ENCODE measurements at regions not wholly inside any gene's neighbourhood (a gene's known extent, or its start where the extent isn't known, plus 50 kb on each side); places are given as distances from the start of the nearest gene placed in this dataset.

DNA sequence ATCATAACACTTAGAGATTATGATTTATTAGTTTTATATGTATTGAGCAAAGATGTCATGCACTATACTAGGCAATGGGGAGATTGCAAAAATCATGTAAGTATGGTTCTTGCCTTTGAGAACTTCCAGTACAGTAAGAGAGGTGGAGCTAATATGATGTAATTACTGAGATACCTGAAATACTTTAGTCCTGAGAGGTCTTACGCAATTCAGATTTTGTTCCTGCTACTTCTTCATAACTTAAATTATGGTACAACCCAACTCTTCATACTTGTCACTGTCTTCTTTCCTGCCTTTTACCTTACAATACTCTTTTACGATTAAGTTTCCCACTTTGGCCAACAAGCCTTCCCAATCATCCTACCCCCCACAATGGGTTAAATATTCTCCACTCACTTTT is 564.2 kb upstream of the PITX2 start:
- no peak for DNase-seq

DNA sequence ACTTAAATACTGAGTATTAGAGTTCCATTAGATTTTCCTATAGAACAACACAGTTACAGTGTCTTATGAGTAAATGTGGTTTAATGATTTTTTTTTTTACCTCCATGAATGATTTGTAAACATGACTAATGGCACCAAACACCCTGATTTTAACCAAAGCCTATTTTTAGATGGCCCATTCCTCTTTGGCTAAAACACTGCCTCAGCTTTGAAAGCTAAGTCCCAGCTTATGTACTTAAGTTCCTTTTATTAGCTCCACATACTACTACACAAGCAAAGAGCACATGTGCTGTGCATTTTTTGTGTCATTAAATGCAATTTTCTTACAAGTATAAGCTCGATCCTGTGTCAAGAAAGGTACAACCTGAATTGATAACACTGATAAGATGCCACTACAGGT is 575.6 kb upstream of the PITX2 start:
- no peak for DNase-seq

DNA sequence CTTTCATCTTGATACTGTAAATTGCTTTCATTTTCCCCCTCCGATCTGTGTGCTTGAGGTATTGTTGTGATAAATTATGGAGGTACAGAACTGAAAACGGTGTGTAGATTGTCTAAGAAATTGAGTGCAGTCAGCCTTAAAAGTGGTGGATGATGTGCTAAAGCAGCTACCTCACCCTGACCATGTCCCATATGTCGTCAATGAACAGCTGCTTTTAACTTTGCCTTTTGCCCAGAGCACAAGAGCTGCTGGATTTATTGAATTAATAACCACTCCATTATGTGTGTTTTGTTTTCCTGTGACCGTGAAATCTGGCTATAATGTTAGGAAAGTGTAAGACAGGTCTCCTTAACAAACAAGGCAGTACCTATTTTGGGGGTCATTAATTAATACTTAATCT is 581.9 kb upstream of the PITX2 start:
- DNase-seq = no peak

- no peak for DNase-seq
These were observed 586.1 kb upstream of the PITX2 start for GRCh38 chr4:111208970-111209369.

- DNase-seq = no peak
These were observed 586.8 kb upstream of the PITX2 start for GRCh38 chr4:111209706-111210105.

- DNase-seq = no peak
These were observed 587.7 kb upstream of the PITX2 start for GRCh38 chr4:111210595-111210994.

DNA sequence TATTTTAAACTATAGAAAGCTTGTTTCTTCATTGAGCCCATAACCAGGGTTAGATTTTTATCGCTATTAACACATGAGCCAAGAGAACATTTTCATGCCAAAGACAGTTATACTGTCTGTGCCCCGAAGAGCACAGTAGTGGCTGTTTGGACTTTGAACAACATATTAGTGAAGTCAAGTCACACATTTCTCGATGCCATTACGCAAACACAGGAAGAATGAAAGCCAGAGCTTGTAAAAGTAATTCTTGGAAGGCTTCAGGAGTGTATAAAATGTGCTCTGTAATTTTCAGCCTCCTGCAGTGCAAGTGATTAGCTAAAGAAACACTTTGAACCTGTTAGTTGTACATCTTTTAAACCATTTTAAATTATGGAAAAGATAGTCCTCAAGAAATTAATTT is 590.7 kb upstream of the PITX2 start:
- DNase-seq = no peak

DNA sequence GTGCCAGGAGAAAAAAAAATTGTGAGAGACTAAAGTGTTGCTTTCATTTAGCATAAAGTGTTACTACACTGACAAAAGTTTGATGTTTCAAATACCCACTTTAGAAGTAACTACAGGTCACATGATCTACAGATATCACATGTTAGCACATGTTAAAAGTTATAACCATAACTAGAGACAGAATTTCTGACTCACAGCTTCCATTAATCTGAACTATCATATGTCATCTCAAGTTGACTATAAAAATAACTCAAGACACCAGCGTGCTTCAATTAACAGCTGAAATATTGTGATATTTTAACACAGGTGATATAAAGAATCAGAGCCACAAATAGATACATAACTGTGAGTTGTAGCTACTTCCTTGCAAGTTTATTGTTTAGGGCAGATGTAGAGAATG is 591.5 kb upstream of the PITX2 start:
- DNase-seq = no peak

GRCh38 chr4:111215755-111216154 is 592.9 kb upstream of the PITX2 start:
- DNase-seq = no peak

DNA sequence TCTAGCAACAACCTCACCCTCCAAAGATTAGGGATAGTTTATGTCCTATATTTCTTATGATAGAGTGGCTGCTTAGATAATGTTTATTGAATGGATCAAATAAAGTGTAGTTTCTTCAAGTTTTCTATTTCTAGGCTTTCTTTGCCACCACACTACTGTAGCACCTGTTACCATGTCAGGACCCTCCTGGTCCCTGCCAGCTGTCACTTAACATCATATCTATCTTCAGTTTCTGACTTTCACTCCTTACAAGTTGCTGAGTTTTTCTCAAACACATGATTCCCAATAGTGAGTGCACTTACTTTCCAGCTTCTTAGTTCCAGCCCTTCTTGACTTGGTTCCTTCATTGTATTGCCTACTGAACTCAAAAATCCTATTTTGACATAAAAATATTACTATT is 593.9 kb upstream of the PITX2 start:
- DNase-seq = no peak

DNA sequence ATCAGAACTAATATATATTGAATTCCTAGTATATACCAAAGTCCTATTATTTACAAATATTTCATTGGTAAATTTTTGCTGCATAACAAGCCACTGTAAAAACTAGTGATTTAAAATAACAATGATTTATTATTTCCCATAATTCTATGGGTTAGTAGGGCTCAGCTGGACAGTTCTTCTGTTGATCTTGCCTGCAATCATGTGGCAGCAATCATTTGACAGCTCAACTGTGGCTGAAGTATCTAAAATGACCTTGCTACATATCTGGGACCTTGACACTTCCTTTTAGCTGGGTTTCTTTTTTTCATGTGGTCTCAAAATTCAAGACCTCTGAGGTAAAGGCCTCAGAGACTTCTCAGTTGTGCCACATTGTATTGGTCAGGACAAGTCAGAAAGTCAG is 598.5 kb upstream of the PITX2 start:
- DNase-seq = no peak

DNA sequence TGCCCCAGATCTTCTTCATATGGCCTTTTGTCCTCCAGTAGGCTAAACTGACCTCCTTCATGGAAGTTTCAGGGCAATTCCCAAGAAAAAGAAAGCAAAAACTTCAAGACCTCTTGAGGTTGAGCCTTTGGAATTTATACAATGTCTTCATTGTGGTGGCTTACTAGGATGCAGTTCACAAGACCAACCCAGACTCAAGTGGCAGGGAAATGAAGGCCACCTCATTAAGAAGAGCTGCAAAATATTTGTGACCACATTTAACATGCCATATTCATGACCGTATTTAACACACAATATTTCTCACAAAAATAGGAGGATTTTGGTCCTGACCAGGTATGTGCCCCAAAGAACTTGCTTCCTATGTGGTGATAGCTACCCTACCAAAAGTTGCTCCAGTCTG is 605.5 kb upstream of the PITX2 start:
- no peak for DNase-seq

- DNase-seq = no peak
These were observed 606.0 kb upstream of the PITX2 start for GRCh38 chr4:111228874-111229273.

DNA sequence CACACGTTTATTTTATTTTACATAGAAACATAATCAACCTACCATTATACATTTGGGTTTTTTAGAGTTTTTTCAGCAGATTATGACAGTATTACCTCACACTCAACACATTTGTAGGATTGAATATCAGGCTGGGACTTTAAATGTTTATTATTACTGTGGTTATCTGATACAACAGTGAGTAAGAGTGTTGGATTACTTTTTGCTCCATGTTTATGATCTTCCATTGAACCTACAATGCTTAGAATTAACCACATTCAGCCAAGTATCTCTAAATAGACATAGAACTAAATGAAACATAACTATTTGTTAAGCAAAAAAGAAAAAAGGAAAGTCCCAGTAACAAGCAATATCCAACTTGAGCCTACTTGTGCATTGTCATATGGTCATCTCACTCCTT is 607.4 kb upstream of the PITX2 start:
- no peak for DNase-seq

DNA sequence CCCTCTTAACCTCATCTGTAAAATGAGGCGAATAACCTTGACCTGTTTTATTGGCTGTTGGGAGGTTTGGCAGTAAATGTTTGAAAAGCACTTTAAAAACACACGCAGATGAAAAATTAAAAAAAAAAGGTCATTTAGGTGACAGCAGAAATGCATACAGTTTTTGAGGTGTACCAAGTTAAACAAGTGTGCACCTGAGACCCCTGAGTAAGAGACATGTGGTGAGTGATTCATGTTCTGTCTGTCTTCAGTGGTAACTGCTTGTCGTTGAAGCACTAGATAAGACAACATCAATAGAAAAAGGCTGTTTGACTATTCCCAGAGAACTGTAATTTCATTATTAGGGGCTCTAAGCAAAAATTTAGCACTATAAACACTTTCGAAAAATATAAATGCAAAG is 608.4 kb upstream of the PITX2 start:
- no peak for DNase-seq

DNA sequence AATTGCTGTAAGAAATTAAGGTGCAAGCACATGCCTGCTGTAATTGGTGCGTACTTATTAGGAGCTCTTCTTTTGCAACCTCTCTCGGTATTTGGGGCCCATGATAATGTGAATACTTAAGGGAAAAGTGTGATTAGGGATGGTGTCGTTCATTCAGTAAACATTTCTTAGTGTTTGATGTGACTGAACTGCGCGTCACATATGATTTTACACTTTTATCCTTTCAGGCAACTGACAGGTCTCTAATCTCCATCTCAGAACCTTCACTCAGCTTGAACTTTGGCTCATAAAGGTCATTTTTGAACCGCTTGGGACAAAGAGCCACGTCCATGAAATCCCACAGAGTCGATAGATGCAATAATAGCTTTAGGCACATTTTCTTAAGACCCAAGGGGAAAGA is 612.1 kb upstream of the PITX2 start:
- no peak for DNase-seq

- no peak for DNase-seq
These were observed 641.0 kb upstream of the PITX2 start for GRCh38 chr4:111263836-111264235.

- no peak for DNase-seq
These were observed 644.1 kb upstream of the PITX2 start for GRCh38 chr4:111266937-111267336.

GRCh38 chr4:111267786-111268185 is 644.9 kb upstream of the PITX2 start:
- DNase-seq = no peak

DNA sequence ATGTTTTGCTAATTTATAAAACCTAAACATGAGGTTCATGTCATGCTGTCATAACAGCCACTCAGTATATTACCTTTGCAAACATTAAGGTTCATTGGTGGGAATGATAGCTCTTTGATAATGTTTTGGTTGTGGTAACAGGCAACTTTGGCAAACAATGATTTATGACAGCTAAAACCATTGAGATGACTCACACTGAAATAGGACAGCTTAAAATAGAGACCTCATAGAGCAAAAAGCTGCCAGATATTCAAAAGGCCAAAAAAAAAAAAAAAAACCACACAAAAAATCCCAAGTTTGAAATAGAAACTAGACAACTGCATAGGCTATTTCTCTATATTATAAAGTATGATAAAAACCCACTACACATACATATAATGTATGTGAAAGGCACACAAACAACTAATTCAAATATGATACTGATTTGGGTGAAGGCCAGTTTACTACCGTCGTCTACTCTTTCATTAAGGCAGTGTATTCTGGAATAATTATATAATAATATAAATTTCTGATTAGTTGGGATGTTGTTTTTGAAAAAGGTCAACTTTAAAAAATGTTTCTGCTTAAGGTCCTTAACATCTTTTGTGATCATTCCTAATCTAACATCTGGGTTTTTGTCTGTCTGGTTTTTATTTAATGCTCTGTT is 646.0 kb upstream of the PITX2 start:
- DNase-seq = no peak

DNA sequence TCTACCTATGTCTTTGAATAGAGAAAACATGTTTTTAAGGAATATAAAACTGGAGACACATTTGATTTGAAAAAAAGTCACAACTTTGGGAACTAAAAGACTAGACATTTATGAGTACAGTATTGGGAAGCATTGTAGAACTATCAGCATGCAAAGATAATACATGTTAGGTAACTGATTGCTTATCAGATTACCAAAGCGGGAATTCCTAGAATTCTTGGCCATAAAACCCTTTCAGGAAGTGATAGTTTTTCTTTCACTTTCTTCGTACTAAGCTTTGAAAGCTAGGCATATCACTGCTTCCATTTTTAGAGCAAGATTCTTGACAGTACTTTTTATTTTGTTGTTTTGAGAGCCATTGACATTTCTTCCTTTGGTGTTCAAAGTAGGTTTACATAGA is 646.6 kb upstream of the PITX2 start:
- DNase-seq = no peak

DNA sequence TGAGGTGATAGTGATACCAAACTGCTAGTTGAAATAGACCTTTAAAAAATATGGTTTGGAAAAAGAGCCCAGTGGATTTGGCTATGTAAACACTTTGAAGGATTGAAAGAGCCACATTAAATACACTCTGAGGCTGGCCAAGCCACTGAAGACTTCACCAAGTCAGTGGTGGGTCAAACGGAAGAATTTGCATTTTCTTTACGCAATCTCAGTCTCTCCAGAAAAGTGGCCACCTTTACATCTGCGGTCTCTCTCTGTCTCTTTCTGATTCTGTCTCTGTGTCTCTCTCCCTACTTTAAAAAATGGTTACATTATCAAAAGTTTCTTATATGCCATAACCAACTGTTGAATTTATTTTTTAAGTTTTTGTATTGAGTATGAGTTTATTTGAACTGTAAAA is 651.2 kb upstream of the PITX2 start:
- no peak for DNase-seq

GRCh38 chr4:111274486-111274885 is 651.6 kb upstream of the PITX2 start:
- no peak for DNase-seq

GRCh38 chr4:111281219-111281618 is 658.3 kb upstream of the PITX2 start:
- no peak for DNase-seq

- no peak for DNase-seq
These were observed 659.2 kb upstream of the PITX2 start for GRCh38 chr4:111282035-111282434.
